ENCODE measurements at regions not wholly inside any gene's neighbourhood (a gene's known extent, or its start where the extent isn't known, plus 50 kb on each side); places are given as distances from the start of the nearest gene placed in this dataset.

DNA sequence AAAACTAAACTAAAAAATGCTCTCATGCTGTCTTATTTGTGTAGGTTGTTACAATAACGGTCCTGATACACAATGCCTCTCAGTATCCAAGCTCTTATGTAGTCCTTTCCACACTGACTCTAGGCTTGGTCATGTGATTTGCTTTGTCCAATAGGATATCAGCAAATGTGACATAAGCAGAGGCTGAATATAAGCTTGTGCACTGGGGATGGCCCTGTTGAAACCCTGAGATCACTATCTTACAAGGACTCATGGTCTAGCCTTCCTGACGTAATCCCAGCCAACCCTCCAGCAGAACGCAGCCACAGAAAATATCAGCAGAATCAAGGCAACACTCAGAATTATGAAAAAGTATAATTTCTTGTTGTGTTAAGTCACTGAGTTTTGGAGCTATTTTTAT is 145.1 kb upstream of the CCN2 start:
- no peak overlapping the region for H3K4me3 ChIP-seq (ENCODE audit: low read depth, low read length)
- peak; percentile 38 for DNase-seq (ENCODE audit: low read depth)
- TF ChIP-seq, protein P1, sequence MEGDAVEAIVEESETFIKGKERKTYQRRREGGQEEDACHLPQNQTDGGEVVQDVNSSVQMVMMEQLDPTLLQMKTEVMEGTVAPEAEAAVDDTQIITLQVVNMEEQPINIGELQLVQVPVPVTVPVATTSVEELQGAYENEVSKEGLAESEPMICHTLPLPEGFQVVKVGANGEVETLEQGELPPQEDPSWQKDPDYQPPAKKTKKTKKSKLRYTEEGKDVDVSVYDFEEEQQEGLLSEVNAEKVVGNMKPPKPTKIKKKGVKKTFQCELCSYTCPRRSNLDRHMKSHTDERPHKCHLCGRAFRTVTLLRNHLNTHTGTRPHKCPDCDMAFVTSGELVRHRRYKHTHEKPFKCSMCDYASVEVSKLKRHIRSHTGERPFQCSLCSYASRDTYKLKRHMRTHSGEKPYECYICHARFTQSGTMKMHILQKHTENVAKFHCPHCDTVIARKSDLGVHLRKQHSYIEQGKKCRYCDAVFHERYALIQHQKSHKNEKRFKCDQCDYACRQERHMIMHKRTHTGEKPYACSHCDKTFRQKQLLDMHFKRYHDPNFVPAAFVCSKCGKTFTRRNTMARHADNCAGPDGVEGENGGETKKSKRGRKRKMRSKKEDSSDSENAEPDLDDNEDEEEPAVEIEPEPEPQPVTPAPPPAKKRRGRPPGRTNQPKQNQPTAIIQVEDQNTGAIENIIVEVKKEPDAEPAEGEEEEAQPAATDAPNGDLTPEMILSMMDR (IDR thresholded peaks at IDR 0.05; ENCODE audit: insufficient read depth, low read length) = no peak

DNA sequence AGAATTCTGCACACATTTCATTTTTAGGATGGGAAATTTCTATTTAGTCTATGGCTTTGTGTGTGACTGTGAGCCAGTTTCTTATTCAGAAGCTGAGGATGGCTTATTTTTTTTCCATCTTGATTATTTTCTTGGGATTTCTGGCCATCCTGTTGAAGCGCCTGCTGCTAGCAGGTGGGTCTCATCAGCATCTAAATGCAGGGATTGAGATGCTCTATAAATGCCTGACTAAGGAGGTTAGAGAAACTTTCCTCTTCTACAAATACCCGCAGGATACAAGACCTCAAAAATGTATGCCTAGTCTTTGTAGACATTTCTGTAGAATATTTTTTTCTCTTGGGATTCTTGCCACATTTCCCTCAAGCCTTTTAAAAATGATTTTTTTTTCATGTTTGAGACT is 138.0 kb upstream of the CCN2 start:
- TF ChIP-seq, protein P1 (IDR thresholded peaks at IDR 0.05; ENCODE audit: insufficient read depth, low read length) = no peak
- no peak overlapping the region for H3K4me3 ChIP-seq (ENCODE audit: low read depth, low read length)
- no peak for DNase-seq (ENCODE audit: low read depth)

DNA sequence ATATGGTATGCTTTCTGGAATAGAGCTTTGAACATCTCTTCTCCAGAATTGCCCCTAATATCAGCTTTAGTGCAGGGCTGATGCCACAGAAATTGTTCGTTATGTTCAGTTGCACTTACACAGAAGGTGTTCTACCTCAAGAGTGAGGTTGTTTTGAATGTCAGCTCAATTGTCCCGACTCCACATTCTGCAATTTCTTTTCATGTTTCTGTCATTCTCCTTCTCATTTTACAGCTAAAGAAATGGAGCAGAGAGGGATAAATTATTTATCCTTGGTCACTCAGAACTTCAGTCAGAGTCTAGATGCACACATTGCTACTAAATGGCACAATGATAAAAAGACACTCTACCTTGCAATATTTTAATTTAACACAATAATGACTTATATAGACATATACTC is 137.0 kb upstream of the CCN2 start:
- no peak for DNase-seq (ENCODE audit: low read depth)
- no peak overlapping the region for H3K4me3 ChIP-seq (ENCODE audit: low read depth, low read length)
- TF ChIP-seq, protein P1 (IDR thresholded peaks at IDR 0.05; ENCODE audit: insufficient read depth, low read length) = no peak

DNA sequence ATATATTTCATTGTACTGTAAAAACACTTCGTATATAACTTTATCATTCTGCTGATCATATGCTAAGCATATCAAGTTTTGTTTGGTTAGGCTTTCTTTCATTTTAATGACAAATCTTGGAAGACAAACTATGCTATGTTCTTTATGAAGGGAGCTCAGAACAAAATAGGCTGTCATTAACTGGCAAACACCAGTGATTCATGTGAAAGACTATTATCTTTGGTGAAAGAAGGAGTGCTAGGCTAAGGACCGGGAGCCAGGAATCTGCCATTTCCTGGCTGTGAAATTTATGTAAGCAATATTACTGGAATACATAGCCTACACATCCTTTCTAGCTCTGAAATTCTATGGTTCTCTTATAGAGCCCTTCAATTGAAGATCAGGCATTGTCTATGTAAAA is 136.2 kb upstream of the CCN2 start:
- no peak overlapping the region for H3K4me3 ChIP-seq (ENCODE audit: low read depth, low read length)
- peak; percentile 78 for DNase-seq (ENCODE audit: low read depth)
- TF ChIP-seq, protein P1 (IDR thresholded peaks at IDR 0.05; ENCODE audit: insufficient read depth, low read length) = no peak

DNA sequence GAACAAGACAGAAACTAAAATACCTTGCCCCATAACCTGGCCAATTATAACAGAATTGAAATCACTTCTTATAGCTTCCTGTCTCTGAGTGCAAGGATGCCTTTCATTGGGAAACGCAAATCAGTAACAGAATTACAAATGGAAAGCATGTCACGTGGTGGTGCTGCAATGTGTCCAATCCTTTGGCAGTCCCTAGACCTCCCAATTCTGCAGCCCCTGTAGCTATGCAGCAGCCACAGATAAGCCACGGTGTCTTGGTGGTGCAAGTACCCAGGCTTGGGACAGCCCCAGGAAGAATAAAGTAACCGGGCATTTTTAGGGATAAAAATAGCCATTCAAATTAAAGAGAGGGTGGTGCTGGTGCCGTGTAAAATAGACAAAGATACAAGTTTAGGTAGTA is 134.6 kb upstream of the CCN2 start:
- DNase-seq (ENCODE audit: low read depth) = no peak
- TF ChIP-seq, protein P1 (IDR thresholded peaks at IDR 0.05; ENCODE audit: insufficient read depth, low read length) = no peak
- no peak overlapping the region for H3K4me3 ChIP-seq (ENCODE audit: low read depth, low read length)

DNA sequence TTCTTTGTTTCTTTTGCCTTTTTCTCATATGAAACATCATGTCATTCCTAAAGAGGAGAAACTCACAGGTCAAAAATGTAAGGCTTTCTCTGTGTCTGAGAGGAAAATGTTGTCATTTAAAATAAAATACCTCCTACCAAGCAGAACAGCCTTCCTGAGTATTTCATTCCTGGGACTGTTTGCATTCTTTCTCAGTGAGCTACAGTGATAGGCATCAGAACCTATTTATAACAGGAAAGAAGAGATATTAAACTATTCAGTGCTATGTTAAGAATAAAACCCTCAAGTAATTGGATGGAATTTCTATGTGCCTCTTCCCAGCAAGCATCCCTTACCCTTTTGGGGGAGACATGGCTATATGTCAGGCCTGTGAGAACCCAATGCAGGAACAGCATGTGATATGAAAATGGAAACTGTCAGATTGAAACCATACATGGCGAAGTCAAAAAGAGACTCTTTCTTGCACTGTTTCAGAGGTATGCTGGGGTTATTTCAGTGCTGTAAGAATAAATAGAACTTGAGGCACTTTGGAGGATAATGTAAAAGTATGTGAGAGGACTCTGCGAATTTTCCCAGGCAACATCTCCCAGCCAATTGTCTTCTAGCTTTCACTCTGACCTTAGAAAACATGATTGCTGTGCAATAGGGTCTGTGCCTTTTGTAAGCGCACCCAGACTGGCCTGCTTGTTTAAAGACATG is 133.8 kb upstream of the CCN2 start:
- TF ChIP-seq, protein P1 (IDR thresholded peaks at IDR 0.05; ENCODE audit: insufficient read depth, low read length) = no peak
- no peak overlapping the region for H3K4me3 ChIP-seq (ENCODE audit: low read depth, low read length)
- peak; percentile 97 for DNase-seq (ENCODE audit: low read depth)

DNA sequence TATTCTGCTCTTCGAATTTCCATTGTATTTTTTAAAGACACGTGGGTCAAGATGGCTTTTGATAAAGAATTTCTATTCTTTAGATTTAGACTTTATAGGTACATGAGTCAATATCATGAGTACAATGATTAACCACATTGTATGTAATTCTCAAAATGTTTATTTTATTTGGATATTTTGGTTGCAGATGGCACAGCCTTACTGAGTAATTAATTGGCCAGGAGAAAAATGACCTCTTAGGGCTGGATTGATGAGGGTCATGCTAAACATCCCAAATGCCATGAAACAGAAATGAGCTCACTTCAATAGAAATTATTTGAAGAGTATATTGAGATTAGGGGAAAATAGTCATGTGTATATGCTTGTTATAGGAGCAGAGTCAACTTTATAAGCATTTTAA is 131.2 kb upstream of the CCN2 start:
- DNase-seq (ENCODE audit: low read depth) = no peak
- TF ChIP-seq, protein P1 (IDR thresholded peaks at IDR 0.05; ENCODE audit: insufficient read depth, low read length) = no peak
- no peak overlapping the region for H3K4me3 ChIP-seq (ENCODE audit: low read depth, low read length)
